ENCODE measurements at regions not wholly inside any gene's neighbourhood (a gene's known extent, or its start where the extent isn't known, plus 50 kb on each side); places are given as distances from the start of the nearest gene placed in this dataset.
A peak's percentile ranks its signal among the peaks of the same experiment; 100 is the strongest.
"Not testable (repeated sequence)": the region's sequence is repeated elsewhere in the genome, so short reads cannot be mapped to it uniquely, and the experiment has no call there.

DNA sequence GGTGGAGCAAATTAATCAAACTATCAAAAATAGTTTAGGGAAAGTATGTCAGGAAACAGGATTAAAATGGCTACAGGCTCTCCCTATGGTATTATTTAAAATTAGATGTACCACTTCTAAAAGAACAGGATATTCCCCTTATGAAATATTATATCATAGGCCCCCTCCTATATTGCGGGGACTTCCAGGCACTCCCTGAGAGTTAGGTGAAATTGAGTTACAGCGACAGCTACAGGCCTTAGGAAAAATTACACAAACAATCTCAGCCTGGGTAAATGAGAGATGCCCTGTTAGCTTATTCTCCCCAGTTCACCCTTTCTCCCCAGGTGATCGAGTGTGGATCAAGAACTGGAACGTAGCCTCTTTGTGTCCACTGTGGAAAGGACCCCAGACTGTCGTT lies 86.7 kb upstream of the DEFB108B start:
- H3K9me3 ChIP-seq (ENCODE audit: control insufficient read depth, low read depth, low read length) = not testable (repeated sequence)

DNA sequence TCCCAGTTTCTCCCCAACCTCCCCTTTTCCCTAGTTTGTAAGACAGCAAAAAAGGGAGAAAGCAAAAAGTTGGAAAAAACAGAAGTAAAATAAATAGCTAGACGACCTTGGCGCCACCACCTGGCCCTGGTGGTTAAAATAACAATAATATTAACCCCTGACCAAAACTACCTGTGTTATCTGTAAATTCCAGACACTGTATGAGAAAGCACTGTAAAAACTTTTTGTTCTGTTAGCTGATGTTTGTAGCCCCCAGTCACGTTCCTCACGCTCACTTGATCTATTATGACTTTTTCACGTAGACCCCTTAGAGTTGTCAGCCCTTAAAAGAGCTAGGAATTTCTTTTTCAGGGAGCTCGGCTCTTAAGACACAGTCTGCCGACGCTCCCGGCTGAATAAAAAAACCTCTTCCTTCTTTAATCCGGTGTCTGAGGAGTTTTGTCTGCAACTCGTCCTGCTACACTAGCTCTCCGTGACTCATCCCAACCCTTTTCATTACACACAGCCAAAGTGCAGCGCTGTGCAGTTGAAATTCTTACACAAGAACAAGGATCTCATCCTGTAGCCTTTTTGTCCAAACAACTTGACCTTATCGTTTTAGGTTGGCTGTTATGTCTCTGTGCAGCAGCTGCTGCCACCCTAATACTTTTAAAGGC lies 83.9 kb upstream of the DEFB108B start:
- FAIRE-seq; H3K27ac ChIP-seq (ENCODE audit: control insufficient read depth, insufficient read depth, low read length); H3K36me3 ChIP-seq (ENCODE audit: control insufficient read depth in 2 of 2, extremely low read depth in 1 of 2, insufficient read depth in 2 of 2, low read length in 2 of 2); H3K9ac ChIP-seq (ENCODE audit: control insufficient read depth, extremely low read depth, insufficient read depth, low read length); H4K20me1 ChIP-seq (ENCODE audit: control insufficient read depth, extremely low read depth, insufficient read depth, low read length); H3K4me3 ChIP-seq (ENCODE audit: control insufficient read depth in 2 of 3, extremely low read depth in 1 of 3, insufficient read depth in 2 of 3, low read depth in 1 of 3, low read length in 3 of 3); DNase-seq (ENCODE audit: low read depth, low spot score); H3K4me2 ChIP-seq (ENCODE audit: control insufficient read depth, extremely low read depth, insufficient read depth, low read depth, low read length); H3K9me1 ChIP-seq (ENCODE audit: control insufficient read depth, extremely low read depth, insufficient read depth, low read length); H3K4me1 ChIP-seq (ENCODE audit: control insufficient read depth, extremely low read depth, insufficient read depth, low read length); H3K27me3 ChIP-seq (ENCODE audit: control insufficient read depth, extremely low read depth, insufficient read depth, low read length); dilution Hi-C loops (cut with MboI; ENCODE audit: extremely low pct_ligation_motif_present, low sequenced_read_pairs); H3K9me3 ChIP-seq (ENCODE audit: control insufficient read depth, low read depth, low read length); H3K79me2 ChIP-seq (ENCODE audit: control insufficient read depth, insufficient read depth, low read length); H2AFZ ChIP-seq (ENCODE audit: control insufficient read depth, low read length): not testable (repeated sequence)

More for the DNA sequence above, 86.7 kb upstream of the DEFB108B start:
- DNase-seq (ENCODE audit: low read depth, low spot score); dilution Hi-C loops (cut with MboI; ENCODE audit: extremely low pct_ligation_motif_present, low sequenced_read_pairs); FAIRE-seq; H3K9me1 ChIP-seq (ENCODE audit: control insufficient read depth, extremely low read depth, insufficient read depth, low read length); H3K79me2 ChIP-seq (ENCODE audit: control insufficient read depth, insufficient read depth, low read length); H3K36me3 ChIP-seq (ENCODE audit: control insufficient read depth in 2 of 2, extremely low read depth in 1 of 2, insufficient read depth in 2 of 2, low read length in 2 of 2); H4K20me1 ChIP-seq (ENCODE audit: control insufficient read depth, extremely low read depth, insufficient read depth, low read length); H3K27me3 ChIP-seq (ENCODE audit: control insufficient read depth, extremely low read depth, insufficient read depth, low read length); H3K4me1 ChIP-seq (ENCODE audit: control insufficient read depth, extremely low read depth, insufficient read depth, low read length): not testable (repeated sequence)
- peak overlapping the region; percentile 14 for H3K27ac ChIP-seq (ENCODE audit: control insufficient read depth, insufficient read depth, low read length)
- peak overlapping the region in 2 of 3 experiments; percentile 23 to 43 for H3K4me3 ChIP-seq (ENCODE audit: control insufficient read depth in 2 of 3, extremely low read depth in 1 of 3, insufficient read depth in 2 of 3, low read depth in 1 of 3, low read length in 3 of 3)
- H2AFZ ChIP-seq (ENCODE audit: control insufficient read depth, low read length) = peak overlapping the region; percentile 43
- peak overlapping the region; percentile 78 for H3K4me2 ChIP-seq (ENCODE audit: control insufficient read depth, extremely low read depth, insufficient read depth, low read depth, low read length)
- peak overlapping the region; percentile 52 for H3K9ac ChIP-seq (ENCODE audit: control insufficient read depth, extremely low read depth, insufficient read depth, low read length)

DNA sequence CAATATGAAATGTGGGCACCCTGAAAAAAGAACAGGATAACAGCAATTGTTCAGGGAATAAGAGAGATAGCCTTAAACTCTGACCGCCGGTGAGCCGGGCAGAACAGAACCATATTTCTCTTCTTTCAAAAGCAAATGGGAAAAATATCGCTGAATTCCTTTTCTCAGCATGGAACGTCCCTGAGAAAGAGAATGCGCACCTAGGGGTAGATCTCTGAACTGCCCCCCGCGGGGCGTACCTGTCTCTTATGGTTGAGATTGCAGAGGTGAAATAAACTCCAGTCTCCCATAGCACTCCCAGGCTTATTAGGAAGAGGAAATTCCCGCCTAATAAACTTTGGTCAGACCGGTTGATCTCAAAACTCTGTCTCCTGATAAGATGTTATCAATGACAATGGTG lies 82.1 kb upstream of the DEFB108B start:
- not testable (repeated sequence) for H3K27me3 ChIP-seq (ENCODE audit: control insufficient read depth, extremely low read depth, insufficient read depth, low read length); H3K9ac ChIP-seq (ENCODE audit: control insufficient read depth, extremely low read depth, insufficient read depth, low read length)

DNA sequence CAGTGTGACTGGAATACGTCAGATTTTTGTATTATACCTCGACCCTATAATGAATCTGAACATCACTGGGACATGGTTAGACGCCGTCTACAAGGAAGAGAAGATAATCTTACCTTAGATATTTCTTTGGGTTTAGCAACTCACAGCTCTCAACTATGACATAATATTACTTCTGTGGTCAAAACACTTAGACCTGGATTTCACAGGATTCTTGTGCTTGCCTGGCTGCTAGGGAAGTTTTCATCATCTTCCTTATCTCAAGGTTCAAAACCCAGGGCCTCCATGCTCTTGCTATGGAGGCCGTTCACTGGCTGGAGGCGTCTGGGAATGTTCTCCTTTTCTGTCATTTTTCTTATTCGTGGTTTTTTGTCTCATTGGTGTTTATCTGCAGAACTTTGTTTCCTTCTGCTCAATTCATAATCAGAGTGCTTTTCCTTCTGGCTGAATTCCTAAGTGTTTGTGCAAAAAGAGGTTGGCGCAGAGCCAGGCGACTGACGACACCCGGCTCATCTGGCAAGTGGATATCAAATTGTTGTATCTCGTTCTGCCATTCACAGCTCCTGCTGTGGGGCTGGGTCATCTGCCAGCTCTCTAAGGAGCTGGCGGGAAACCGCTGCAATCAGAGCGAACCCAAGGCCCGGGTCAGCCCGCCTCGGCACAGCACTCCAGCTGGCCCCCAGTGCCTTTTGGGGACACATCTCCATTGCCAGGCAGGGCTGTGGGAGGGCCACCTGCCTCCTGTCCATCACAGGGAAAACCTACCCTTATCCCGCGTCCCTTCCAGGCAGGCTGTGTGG lies 68.1 kb upstream of the DEFB108B start:
- DNase-seq (ENCODE audit: low read depth, low spot score); H3K9ac ChIP-seq (ENCODE audit: control insufficient read depth, extremely low read depth, insufficient read depth, low read length); H4K20me1 ChIP-seq (ENCODE audit: control insufficient read depth, extremely low read depth, insufficient read depth, low read length); H3K27me3 ChIP-seq (ENCODE audit: control insufficient read depth, extremely low read depth, insufficient read depth, low read length); dilution Hi-C loops (cut with MboI; ENCODE audit: extremely low pct_ligation_motif_present, low sequenced_read_pairs); H3K4me3 ChIP-seq (ENCODE audit: control insufficient read depth in 2 of 3, extremely low read depth in 1 of 3, insufficient read depth in 2 of 3, low read depth in 1 of 3, low read length in 3 of 3); H3K9me1 ChIP-seq (ENCODE audit: control insufficient read depth, extremely low read depth, insufficient read depth, low read length); H3K36me3 ChIP-seq (ENCODE audit: control insufficient read depth in 2 of 2, extremely low read depth in 1 of 2, insufficient read depth in 2 of 2, low read length in 2 of 2); H3K79me2 ChIP-seq (ENCODE audit: control insufficient read depth, insufficient read depth, low read length); H3K9me3 ChIP-seq (ENCODE audit: control insufficient read depth, low read depth, low read length); H2AFZ ChIP-seq (ENCODE audit: control insufficient read depth, low read length); FAIRE-seq; H3K4me2 ChIP-seq (ENCODE audit: control insufficient read depth, extremely low read depth, insufficient read depth, low read depth, low read length); H3K27ac ChIP-seq (ENCODE audit: control insufficient read depth, insufficient read depth, low read length); H3K4me1 ChIP-seq (ENCODE audit: control insufficient read depth, extremely low read depth, insufficient read depth, low read length): not testable (repeated sequence)

More for the DNA sequence above, 82.1 kb upstream of the DEFB108B start:
- H3K4me3 ChIP-seq (ENCODE audit: control insufficient read depth in 2 of 3, extremely low read depth in 1 of 3, insufficient read depth in 2 of 3, low read depth in 1 of 3, low read length in 3 of 3); H4K20me1 ChIP-seq (ENCODE audit: control insufficient read depth, extremely low read depth, insufficient read depth, low read length); H3K9me3 ChIP-seq (ENCODE audit: control insufficient read depth, low read depth, low read length); H2AFZ ChIP-seq (ENCODE audit: control insufficient read depth, low read length); H3K27ac ChIP-seq (ENCODE audit: control insufficient read depth, insufficient read depth, low read length); H3K4me2 ChIP-seq (ENCODE audit: control insufficient read depth, extremely low read depth, insufficient read depth, low read depth, low read length); dilution Hi-C loops (cut with MboI; ENCODE audit: extremely low pct_ligation_motif_present, low sequenced_read_pairs); H3K79me2 ChIP-seq (ENCODE audit: control insufficient read depth, insufficient read depth, low read length); H3K9me1 ChIP-seq (ENCODE audit: control insufficient read depth, extremely low read depth, insufficient read depth, low read length); DNase-seq (ENCODE audit: low read depth, low spot score); H3K36me3 ChIP-seq (ENCODE audit: control insufficient read depth in 2 of 2, extremely low read depth in 1 of 2, insufficient read depth in 2 of 2, low read length in 2 of 2); FAIRE-seq; H3K4me1 ChIP-seq (ENCODE audit: control insufficient read depth, extremely low read depth, insufficient read depth, low read length): not testable (repeated sequence)
- TF ChIP-seq, protein P1, sequence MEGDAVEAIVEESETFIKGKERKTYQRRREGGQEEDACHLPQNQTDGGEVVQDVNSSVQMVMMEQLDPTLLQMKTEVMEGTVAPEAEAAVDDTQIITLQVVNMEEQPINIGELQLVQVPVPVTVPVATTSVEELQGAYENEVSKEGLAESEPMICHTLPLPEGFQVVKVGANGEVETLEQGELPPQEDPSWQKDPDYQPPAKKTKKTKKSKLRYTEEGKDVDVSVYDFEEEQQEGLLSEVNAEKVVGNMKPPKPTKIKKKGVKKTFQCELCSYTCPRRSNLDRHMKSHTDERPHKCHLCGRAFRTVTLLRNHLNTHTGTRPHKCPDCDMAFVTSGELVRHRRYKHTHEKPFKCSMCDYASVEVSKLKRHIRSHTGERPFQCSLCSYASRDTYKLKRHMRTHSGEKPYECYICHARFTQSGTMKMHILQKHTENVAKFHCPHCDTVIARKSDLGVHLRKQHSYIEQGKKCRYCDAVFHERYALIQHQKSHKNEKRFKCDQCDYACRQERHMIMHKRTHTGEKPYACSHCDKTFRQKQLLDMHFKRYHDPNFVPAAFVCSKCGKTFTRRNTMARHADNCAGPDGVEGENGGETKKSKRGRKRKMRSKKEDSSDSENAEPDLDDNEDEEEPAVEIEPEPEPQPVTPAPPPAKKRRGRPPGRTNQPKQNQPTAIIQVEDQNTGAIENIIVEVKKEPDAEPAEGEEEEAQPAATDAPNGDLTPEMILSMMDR (optimal IDR thresholded peaks at IDR 0.05 in 1 of 3, IDR thresholded peaks at IDR 0.05 in 1 of 3, conservative IDR thresholded peaks at IDR 0.05 in 1 of 3; ENCODE audit: extremely low read depth in 1 of 3, insufficient read depth in 2 of 3, low read length in 3 of 3) = peak in 1 of 3 experiments; percentile 4
